GM21515 (cell line): ENCODE measurements at regions not wholly inside any gene's neighbourhood (a gene's known extent, or its start where the extent isn't known, plus 50 kb on each side); places are given as distances from the start of the nearest gene placed in this dataset.
"Not testable (repeated sequence)": the region's sequence is repeated elsewhere in the genome, so short reads cannot be mapped to it uniquely, and the experiment has no call there.

Experiments used
- ATAC-seq: cut with Tn5 transposase; IDR thresholded peaks from one replicate; pipeline ENCODE4 v1.9.1; 2021; ENCODE audit not compliant: unreplicated experiment

- ATAC-seq = no peak
These were observed 73.3 kb downstream of the OLFM4 start for GRCh38 chr13:53101883-53102282.

GRCh38 chr13:53104136-53104535 lies 75.5 kb downstream of the OLFM4 start:
- ATAC-seq = no peak

- no peak for ATAC-seq
These were observed 76.9 kb downstream of the OLFM4 start for GRCh38 chr13:53105477-53105876.

DNA sequence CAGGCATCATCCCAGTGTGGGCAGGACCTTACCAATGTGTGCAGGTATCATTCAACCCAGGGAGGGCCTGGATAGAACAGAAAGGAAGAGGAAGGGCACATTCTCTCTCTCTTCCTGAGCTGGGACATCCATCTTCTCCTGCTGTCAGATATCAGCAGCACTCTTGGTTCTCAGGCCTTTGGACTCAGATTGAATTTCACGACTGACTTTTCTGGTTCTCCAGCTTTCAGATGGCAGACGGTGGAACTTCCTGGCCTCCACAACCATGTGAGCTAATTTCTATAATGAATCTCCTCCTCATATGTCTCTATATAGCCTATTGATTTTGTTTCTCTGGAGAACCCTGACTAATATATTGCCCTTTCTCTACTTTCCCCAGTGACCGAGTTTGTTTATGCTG lies 77.3 kb downstream of the OLFM4 start:
- ATAC-seq = no peak

DNA sequence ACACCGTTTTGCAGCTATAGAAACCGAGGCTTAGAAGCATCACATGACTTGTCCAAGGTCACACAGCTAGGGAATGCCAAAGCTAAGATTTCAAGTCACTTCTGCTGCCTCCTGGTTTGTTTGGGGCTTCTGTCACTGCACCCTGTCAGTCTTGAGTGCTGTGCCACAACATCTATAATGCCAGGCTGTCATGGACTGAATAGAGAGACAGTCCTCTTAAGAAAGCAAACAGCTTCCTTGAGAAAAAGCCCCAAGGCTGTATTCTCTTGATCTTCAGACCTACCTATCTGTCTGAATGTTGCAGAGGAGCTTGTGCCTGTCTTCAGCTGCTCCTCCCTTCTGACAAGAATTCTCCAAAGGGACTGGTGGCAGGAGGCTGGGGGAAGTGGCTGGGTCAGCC lies 81.6 kb downstream of the OLFM4 start:
- ATAC-seq = no peak

GRCh38 chr13:53110614-53111013 lies 82.0 kb downstream of the OLFM4 start:
- ATAC-seq = no peak

- ATAC-seq = no peak
These were observed 83.9 kb downstream of the OLFM4 start for GRCh38 chr13:53112522-53112921.

GRCh38 chr13:53117048-53117447 lies 88.4 kb downstream of the OLFM4 start:
- ATAC-seq = not testable (repeated sequence)

GRCh38 chr13:53121131-53121773 lies 92.6 kb downstream of the OLFM4 start:
- no peak for ATAC-seq

GRCh38 chr13:53121919-53122318 lies 93.3 kb downstream of the OLFM4 start:
- ATAC-seq = no peak

GRCh38 chr13:53123536-53123935 lies 94.9 kb downstream of the OLFM4 start:
- no peak for ATAC-seq

DNA sequence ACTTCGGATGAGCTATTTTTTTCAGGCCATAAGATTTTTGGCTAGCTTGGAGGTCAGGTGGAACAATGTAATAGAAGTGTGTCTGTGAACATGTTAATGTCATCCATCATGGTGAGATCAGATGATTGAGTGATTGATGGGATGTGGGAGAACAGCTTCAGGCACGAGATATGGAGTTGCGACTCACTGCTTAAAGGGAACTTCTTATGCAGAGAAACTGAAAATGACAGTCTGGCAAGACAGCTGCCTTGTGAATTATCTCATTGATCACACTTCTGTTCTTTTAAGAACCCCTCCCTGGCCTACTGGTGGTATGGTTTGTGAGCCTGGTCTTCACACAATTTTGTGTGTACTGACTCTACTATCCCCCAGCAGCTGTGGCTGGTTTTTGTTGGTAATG lies 96.0 kb downstream of the OLFM4 start:
- no peak for ATAC-seq

GRCh38 chr13:53126841-53127245 lies 98.2 kb downstream of the OLFM4 start:
- no peak for ATAC-seq

DNA sequence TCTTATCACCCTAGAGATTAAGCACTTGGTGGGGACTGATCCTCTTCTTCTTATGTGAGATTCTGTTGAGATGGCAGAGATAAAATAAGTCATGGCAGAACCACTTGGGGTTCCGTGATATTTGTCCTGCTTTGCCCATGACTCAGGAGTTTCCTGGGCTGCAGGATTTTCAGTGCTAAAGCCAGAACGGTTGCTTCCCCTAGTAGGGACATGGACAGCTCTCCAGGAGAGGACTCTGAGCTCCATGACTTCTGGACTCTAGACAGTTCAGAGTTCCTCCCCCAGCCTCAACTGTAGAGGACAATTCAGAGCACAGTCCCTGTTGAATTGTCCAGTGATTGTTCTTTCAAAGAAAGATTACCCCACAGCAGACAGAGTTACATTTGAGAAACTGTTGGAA lies 98.8 kb downstream of the OLFM4 start:
- ATAC-seq = no peak

GRCh38 chr13:53129864-53130393 lies 101.3 kb downstream of the OLFM4 start:
- no peak for ATAC-seq

GRCh38 chr13:53131361-53131760 lies 102.7 kb downstream of the OLFM4 start:
- no peak for ATAC-seq

- ATAC-seq = no peak
These were observed 106.7 kb downstream of the OLFM4 start for GRCh38 chr13:53135301-53135700.

DNA sequence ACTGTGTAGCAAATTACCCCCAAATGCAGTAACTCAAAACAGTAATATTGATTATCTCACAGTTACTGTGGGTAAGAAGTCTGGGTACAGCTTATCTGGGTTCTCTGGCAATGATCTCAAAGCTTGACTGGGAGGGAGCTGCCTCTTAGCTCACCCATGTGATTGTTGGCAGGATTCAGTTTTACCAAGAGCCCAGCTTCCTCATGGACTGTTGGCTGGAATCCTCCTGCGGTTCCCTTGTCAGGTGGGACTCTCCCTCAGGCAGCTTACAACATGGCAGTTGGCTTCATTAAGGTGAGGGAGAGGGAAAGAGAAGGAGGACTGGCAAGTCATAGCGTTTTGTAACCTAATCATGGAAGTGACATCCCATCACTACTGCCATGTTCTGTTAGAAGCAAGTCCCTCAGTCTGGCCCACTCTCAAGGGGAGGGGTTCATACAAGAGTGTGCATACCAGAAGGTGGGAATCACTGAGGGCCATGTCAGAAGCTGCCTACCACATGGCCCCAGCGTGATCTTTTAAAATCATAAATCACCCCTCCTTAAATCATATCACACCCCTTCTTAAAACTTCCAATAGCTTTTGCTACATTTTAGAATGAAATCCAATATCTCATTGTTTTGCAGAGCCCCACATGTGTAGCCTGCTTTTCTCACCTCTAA lies 108.1 kb downstream of the OLFM4 start:
- ATAC-seq = no peak

GRCh38 chr13:53137779-53138178 lies 109.2 kb downstream of the OLFM4 start:
- no peak for ATAC-seq

DNA sequence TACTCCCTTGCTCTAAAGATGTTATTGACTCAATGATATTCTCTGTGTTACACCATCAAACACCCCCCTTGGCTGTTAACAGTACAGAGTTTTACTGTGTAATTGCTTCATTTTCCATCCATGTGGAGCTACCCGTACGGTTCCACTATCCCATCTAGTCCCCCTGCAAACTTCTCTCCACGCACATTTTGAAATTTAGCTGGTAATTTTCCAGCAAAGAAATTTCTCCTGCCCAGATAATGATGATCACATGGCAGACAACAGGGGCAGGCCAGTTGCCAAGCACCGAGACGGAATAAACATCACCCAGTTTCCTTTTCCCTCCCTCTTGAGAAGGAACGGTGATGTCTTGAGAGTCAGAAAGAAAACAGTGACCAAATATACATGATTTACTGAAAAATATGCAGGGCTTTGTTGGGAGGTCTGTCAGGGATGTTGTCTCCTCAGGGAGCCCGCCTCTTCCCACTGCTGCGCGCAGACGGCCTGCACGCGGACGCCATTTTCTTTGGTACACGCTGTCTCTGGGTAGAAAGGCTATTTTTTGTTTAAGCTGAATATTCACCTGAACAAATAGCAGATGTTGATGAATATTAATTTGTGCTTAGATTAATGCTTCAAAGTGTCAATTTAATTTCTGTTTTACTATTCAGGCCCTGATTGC lies 109.9 kb downstream of the OLFM4 start:
- no peak for ATAC-seq

- no peak for ATAC-seq
These were observed 112.7 kb downstream of the OLFM4 start for GRCh38 chr13:53141336-53141735.

GRCh38 chr13:53142306-53142705 lies 113.7 kb downstream of the OLFM4 start:
- no peak for ATAC-seq
